H9 (cell line): ENCODE measurements at regions not wholly inside any gene's neighbourhood (a gene's known extent, or its start where the extent isn't known, plus 50 kb on each side); places are given as distances from the start of the nearest gene placed in this dataset.

Experiments used
- DNase-seq: peaks from one replicate; pipeline ENCODE4 v3.0.0-alpha.2; 2017
- H2AFZ ChIP-seq: one replicate; pipeline ENCODE4 v1.6.1; 2013; ENCODE audit warnings: mild to moderate bottlenecking, low read length, control low read depth, moderate library complexity
- H2AK5ac ChIP-seq: 2 replicates; pipeline ENCODE4 v1.6.1; 2013; ENCODE audit warnings: low read length, control low read depth, mixed read lengths; ENCODE audit not compliant: insufficient read length
- H2BK120ac ChIP-seq: one replicate; pipeline ENCODE4 v1.6.1; 2013; ENCODE audit warnings: low read depth, mild to moderate bottlenecking, low read length, control low read depth, inconsistent platforms; ENCODE audit not compliant: poor library complexity, severe bottlenecking
- H2BK12ac ChIP-seq: 2 replicates; pipeline ENCODE4 v1.6.1; 2013; ENCODE audit warnings: low read length, control low read depth, mixed read lengths, low read depth; ENCODE audit not compliant: insufficient read length
- H2BK15ac ChIP-seq: 2 replicates; pipeline ENCODE4 v1.6.1; 2013; ENCODE audit warnings: low read depth, low read length, control low read depth
- H2BK20ac ChIP-seq: one replicate; pipeline ENCODE4 v1.6.1; 2013; ENCODE audit warnings: low read depth, mild to moderate bottlenecking, low read length, control low read depth, inconsistent platforms; ENCODE audit not compliant: poor library complexity, severe bottlenecking
- H2BK5ac ChIP-seq: 2 replicates; pipeline ENCODE4 v1.6.1; 2013; ENCODE audit warnings: low read length, control low read depth, mixed read lengths; ENCODE audit not compliant: insufficient read length
- H3K14ac ChIP-seq: 2 replicates; pipeline ENCODE4 v1.6.1; 2013; ENCODE audit warnings: low read length, control low read depth; ENCODE audit not compliant: insufficient read depth
- H3K18ac ChIP-seq: 2 replicates; pipeline ENCODE4 v1.6.1; 2013; ENCODE audit warnings: low read depth, mild to moderate bottlenecking, mixed read lengths, low read length, control low read depth; ENCODE audit not compliant: insufficient read length
- H3K23ac ChIP-seq: 2 replicates; pipeline ENCODE4 v1.6.1; 2013; ENCODE audit warnings: low read length, control low read depth, mixed read lengths, low read depth; ENCODE audit not compliant: insufficient read length
- H3K23me2 ChIP-seq: 2 replicates; pipeline ENCODE4 v1.6.1; 2013; ENCODE audit warnings: low read depth, mild to moderate bottlenecking, mixed read lengths, low read length, control low read depth; ENCODE audit not compliant: insufficient read length, poor library complexity, severe bottlenecking
- H3K27ac ChIP-seq: 2 replicates; pipeline ENCODE4 v1.5.1; 2013; ENCODE audit warnings: low read length, control low read depth, mixed read lengths, low read depth; ENCODE audit not compliant: insufficient read length
- H3K27me3 ChIP-seq: 2 replicates; pipeline ENCODE4 v1.6.1; 2013; ENCODE audit warnings: low read length, control low read depth, inconsistent platforms; ENCODE audit not compliant: insufficient read depth
- H3K4ac ChIP-seq: 2 replicates; pipeline ENCODE4 v1.6.1; 2013; ENCODE audit warnings: low read depth, mild to moderate bottlenecking, control low read depth, inconsistent platforms, low read length, moderate library complexity
- H3K4me1 ChIP-seq: 2 replicates; pipeline ENCODE4 v1.6.1; 2013; ENCODE audit warnings: low read length, control low read depth, inconsistent platforms; ENCODE audit not compliant: insufficient read depth
- H3K4me2 ChIP-seq: 2 replicates; pipeline ENCODE4 v1.6.1; 2013; ENCODE audit warnings: low read length, control low read depth, mixed read lengths; ENCODE audit not compliant: insufficient read length, insufficient read depth
- H3K56ac ChIP-seq: 2 replicates; pipeline ENCODE4 v1.6.1; 2013; ENCODE audit warnings: low read depth, mild to moderate bottlenecking, mixed read lengths, low read length, control low read depth; ENCODE audit not compliant: insufficient read length
- H3K79me1 ChIP-seq: 2 replicates; pipeline ENCODE4 v1.6.1; 2013; ENCODE audit warnings: low read depth, mild to moderate bottlenecking, moderate library complexity, low read length, control low read depth, inconsistent platforms; ENCODE audit not compliant: insufficient read depth, poor library complexity, severe bottlenecking
- H3K79me2 ChIP-seq: 2 replicates; pipeline ENCODE4 v1.6.1; 2013; ENCODE audit warnings: low read length, control low read depth, inconsistent platforms; ENCODE audit not compliant: insufficient read depth
- H3K9ac ChIP-seq: 2 replicates; pipeline ENCODE4 v1.6.1; 2013; ENCODE audit warnings: low read length, control low read depth, mixed read lengths; ENCODE audit not compliant: insufficient read length; ENCODE audit errors: extremely low read depth
- H3K9me3 ChIP-seq: one replicate; pipeline ENCODE4 v1.6.1; 2013; ENCODE audit warnings: low read depth, low read length, inconsistent platforms; ENCODE audit not compliant: control insufficient read depth
- H3T11ph ChIP-seq: one replicate; pipeline ENCODE4 v1.6.1; 2013; ENCODE audit warnings: mild to moderate bottlenecking, low read length, control low read depth, inconsistent platforms
- H4K20me1 ChIP-seq: one replicate; pipeline ENCODE4 v1.6.1; 2013; ENCODE audit not compliant: control insufficient read depth, insufficient read length, insufficient read depth
- H4K5ac ChIP-seq: 2 replicates; pipeline ENCODE4 v1.6.1; 2013; ENCODE audit warnings: low read depth, mild to moderate bottlenecking, mixed read lengths, low read length, control low read depth; ENCODE audit not compliant: insufficient read length
- H4K8ac ChIP-seq: replicated peaks from 2 replicates; pipeline ENCODE4 v1.6.1; 2013; ENCODE audit warnings: low read length, control low read depth, mixed read lengths, low read depth; ENCODE audit not compliant: insufficient read length
- H4K91ac ChIP-seq: 2 replicates; pipeline ENCODE4 v1.6.1; 2013; ENCODE audit warnings: low read depth, mild to moderate bottlenecking, moderate library complexity, mixed read lengths, low read length, control low read depth; ENCODE audit not compliant: insufficient read length
- H3K27ac Mint-ChIP-seq, 3 experiments: 2 replicates in 2 of 3; 3 replicates in 1 of 3; pipeline ENCODE4 v1.8.0; 2020 to 2021; ENCODE audit warnings: mixed read lengths in 3 of 3, mild to moderate bottlenecking in 1 of 3, moderate library complexity in 1 of 3
- H3K27me3 Mint-ChIP-seq: 2 replicates; pipeline ENCODE4 v1.8.0; 2021; ENCODE audit warnings: low read depth, mild to moderate bottlenecking, moderate library complexity, mixed read lengths
- H3K36me3 Mint-ChIP-seq, 3 experiments: 2 replicates in 2 of 3; 3 replicates in 1 of 3; pipeline ENCODE4 v1.8.0; 2020 to 2021; ENCODE audit warnings: low read depth in 3 of 3, mixed read lengths in 3 of 3; ENCODE audit not compliant: insufficient read depth in 1 of 3
- H3K4me1 Mint-ChIP-seq, 2 experiments: 2 replicates each; pipeline ENCODE4 v1.8.0; 2020; ENCODE audit warnings: mixed read lengths in 2 of 2
- H3K4me3 Mint-ChIP-seq, 2 experiments: 2 replicates in 1 of 2; 3 replicates in 1 of 2; pipeline ENCODE4 v1.8.0; 2020 to 2021; ENCODE audit warnings: mild to moderate bottlenecking in 2 of 2, mixed read lengths in 2 of 2, moderate library complexity in 1 of 2
- H3K9me3 Mint-ChIP-seq, 2 experiments: 2 replicates in 1 of 2; 3 replicates in 1 of 2; pipeline ENCODE4 v1.8.0; 2020; ENCODE audit warnings: mild to moderate bottlenecking in 2 of 2, mixed read lengths in 2 of 2, moderate library complexity in 1 of 2
- WGBS: extraction: QIAGEN DNeasy Blood & Tissue Kit; methylation state at CpG from one replicate; pipeline ENCODE4 v1.1.7; 2013; ENCODE audit warnings: missing lambda C conversion rate, low lambda C conversion rate, mixed read lengths; ENCODE audit not compliant: insufficient read length; ENCODE audit errors: extremely low coverage; 5-methylcytosine and 5-hydroxymethylcytosine counted together
- TF ChIP-seq, protein P1 (sequence below): fragments of 200-600 bp; sonication (generic); conservative IDR thresholded peaks from 3 replicates; pipeline ENCODE4 v1.8.0; 2021; ENCODE audit warnings: antibody characterized with exemption, mild to moderate bottlenecking

DNA sequence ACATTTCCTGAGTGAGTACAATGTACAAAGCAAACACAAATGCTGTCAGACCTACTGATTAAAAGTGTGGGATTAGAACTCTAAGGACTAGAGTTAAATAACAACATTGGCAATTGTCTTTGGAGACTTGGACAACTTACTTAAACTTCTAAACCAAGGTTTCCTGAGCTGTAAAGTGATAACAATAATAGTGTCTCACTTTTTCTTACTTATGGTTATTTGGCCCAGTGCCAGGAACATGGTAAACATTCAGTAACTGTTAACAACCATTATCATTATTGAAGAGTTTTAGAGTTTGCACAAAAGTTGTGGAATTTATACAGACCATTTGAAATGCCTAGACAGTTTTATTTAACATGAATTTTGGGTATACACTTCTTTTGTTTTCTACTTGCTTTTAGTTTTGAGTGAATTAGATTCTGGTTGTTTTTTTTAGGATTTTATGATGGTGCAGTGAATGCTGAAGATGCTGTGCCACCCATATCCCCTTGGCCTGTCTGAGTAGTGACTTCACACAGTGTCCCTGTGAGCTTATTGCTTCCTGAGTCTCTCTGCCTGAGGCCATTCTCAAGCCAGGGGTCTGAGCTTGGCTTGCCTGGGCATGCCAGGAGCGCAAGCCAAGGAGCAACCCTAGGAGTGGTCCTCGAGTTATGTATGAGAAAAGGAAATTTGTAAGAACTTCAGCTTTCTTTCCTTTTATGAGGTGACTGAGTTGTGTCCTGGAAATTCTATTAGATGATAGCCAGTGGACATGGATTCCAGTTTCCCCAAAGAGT is 932.8 kb downstream of the TTLL7 start:
- TF ChIP-seq, protein P1, sequence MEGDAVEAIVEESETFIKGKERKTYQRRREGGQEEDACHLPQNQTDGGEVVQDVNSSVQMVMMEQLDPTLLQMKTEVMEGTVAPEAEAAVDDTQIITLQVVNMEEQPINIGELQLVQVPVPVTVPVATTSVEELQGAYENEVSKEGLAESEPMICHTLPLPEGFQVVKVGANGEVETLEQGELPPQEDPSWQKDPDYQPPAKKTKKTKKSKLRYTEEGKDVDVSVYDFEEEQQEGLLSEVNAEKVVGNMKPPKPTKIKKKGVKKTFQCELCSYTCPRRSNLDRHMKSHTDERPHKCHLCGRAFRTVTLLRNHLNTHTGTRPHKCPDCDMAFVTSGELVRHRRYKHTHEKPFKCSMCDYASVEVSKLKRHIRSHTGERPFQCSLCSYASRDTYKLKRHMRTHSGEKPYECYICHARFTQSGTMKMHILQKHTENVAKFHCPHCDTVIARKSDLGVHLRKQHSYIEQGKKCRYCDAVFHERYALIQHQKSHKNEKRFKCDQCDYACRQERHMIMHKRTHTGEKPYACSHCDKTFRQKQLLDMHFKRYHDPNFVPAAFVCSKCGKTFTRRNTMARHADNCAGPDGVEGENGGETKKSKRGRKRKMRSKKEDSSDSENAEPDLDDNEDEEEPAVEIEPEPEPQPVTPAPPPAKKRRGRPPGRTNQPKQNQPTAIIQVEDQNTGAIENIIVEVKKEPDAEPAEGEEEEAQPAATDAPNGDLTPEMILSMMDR: no peak
- no peak overlapping the region for H2BK12ac ChIP-seq
- no peak overlapping the region for H3K56ac ChIP-seq
- no peaks in the 10 kb centered on the region for H3K27me3 ChIP-seq
- WGBS: no CpG with 5 or more reads among the region's 2 CpGs
- H2BK15ac ChIP-seq: no peak overlapping the region
- H3K4ac ChIP-seq: no peak overlapping the region
- no peak overlapping the region for H3T11ph ChIP-seq
- no peak overlapping the region for H3K27ac ChIP-seq
- H2BK120ac ChIP-seq: no peak overlapping the region
- Mint-ChIP-seq H3K9me3 (no peaks in the 10 kb centered on the region; a peak in 1 of 5 replicates), H3K4me1 (peaks cover 0 to 7% of the 10 kb centered on the region in 2 experiments; a peak in 2 of 4 replicates), H3K4me3 (no peak overlapping the region), H3K27me3 (no peaks in the 10 kb centered on the region), H3K36me3 (peaks cover 0 to 6% (median 4%) of the 10 kb centered on the region in 3 experiments; a peak in 1 of 7 replicates), H3K27ac (peak overlapping the region in 2 of 3 experiments; percentile 81 to 88; a peak in 3 of 7 replicates)
- H2BK5ac ChIP-seq: peak overlapping the region; percentile 76
- H3K79me2 ChIP-seq: no peaks in the 10 kb centered on the region
- no peak overlapping the region for H2AK5ac ChIP-seq
- H3K18ac ChIP-seq: no peak overlapping the region
- H3K23ac ChIP-seq: no peak overlapping the region
- no peaks in the 10 kb centered on the region for H3K23me2 ChIP-seq
- H2BK20ac ChIP-seq: no peak overlapping the region
- no peak overlapping the region for H4K91ac ChIP-seq
- no peak overlapping the region for H3K14ac ChIP-seq
- H4K5ac ChIP-seq: no peak overlapping the region
- H3K4me1 ChIP-seq: no peaks in the 10 kb centered on the region
- no peak overlapping the region for H2AFZ ChIP-seq
- no peaks in the 10 kb centered on the region for H3K79me1 ChIP-seq
- no peaks in the 10 kb centered on the region for H4K20me1 ChIP-seq
- no peaks in the 10 kb centered on the region for H3K9me3 ChIP-seq
- no peak overlapping the region for H3K4me2 ChIP-seq
- H4K8ac ChIP-seq: no peak overlapping the region
- no peak overlapping the region for H3K9ac ChIP-seq
- DNase-seq: peak; percentile 27
